Cerebellar cortex (tissue), 1 donor: ENCODE measurements at regions not wholly inside any gene's neighbourhood (a gene's known extent, or its start where the extent isn't known, plus 50 kb on each side); places are given as distances from the start of the nearest gene placed in this dataset.

ENCODE experiments used
- DNase-seq: peaks from one replicate; pipeline ENCODE4 v3.0.0-alpha.2; 2015; ENCODE audit warnings: low spot score

DNA sequence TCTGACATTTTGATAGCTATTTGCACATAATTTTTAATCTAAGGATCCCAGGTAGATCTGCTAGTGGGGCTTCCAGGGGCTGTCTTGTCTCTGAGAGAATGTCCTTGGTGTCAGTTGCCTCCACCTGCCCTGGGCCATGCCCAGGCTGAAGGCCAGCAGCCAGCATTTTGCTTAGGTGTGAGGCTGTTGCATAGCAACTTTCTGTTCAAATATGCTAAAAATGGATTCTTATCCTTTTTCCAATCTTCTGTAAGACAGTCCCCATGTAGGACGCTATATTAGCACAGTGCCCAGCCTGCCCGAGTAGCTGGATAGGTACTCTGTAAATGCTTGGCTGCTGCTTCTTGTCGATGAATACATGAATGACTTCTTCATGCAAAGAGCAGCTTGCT lies 62.5 kb upstream of the CITED2 start:
- no peak for DNase-seq

GRCh38 chr6:139436200-139436956 lies 61.9 kb upstream of the CITED2 start:
- DNase-seq = no peak

DNA sequence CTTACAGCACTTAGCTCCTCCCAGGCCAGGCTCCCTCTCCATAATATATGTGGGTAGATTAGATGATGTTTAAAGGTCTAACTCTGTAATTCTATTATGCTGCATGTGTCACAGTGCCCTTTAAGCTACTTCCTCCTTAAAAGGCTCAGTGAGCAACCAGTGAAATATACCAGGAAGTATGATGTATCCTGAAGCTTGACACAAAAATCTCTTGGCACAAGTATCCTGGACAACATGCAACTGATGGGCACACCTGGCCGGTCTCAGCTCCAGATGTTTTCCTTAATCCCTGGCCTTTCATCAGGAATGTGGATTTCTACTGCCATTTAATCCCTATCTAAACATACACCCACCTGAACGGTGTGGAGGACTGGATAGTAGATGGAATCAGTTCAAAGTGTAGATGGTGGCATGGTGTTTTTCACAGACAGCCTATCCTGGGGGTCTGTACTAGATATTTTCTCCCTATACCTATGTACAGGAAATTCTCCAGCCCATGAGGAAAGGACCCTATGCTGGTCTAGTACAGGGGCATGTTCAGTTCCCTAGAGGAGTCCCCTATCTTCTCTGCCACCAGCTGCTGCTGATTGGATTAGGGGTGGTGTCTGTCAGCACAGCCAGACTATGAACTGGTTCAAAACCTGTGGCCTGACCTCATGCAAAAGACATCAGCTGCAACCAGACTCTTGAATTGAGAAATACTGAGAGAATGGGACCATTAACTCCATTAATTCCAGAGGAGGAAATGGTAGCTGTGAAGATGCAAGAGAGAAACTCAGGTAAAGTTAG lies 59.4 kb upstream of the CITED2 start:
- DNase-seq = no peak

- DNase-seq = no peak
These were observed 57.1 kb upstream of the CITED2 start for GRCh38 chr6:139431602-139431956.

DNA sequence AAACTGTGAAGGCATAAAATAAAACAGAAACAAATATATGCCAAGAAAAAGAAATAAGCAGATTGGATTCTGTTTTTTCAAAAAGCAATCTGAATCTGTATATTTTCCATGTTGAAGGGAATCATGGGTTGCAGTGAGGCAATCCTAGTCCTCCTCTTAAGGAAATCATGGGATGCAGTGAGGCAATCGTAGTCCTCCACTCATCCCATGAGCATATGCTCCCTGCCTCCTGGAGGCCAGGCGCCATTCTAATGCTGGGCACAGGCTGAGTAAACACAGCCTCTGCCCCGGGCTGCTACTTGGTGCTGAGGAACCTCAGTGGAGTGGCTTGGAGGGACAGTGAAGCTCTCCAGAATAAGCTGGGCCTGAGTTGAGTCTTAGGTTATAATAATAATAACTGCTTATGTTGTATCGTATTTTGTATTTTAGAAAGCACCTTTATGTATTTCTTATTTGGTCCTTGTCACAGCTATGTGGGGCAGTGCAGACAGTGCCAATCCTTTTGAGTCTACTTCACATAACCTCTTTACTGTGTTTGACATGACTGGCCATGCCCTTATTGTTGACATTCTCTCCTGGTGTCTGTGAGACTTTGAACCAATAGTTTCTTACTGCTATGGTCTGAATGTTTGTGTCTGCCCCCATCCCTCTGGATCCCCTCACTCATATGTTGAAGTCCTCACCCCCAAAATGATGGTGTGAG lies 56.6 kb upstream of the CITED2 start:
- DNase-seq = no peak

- no peak for DNase-seq
These were observed 55.2 kb upstream of the CITED2 start for GRCh38 chr6:139429580-139430145.

DNA sequence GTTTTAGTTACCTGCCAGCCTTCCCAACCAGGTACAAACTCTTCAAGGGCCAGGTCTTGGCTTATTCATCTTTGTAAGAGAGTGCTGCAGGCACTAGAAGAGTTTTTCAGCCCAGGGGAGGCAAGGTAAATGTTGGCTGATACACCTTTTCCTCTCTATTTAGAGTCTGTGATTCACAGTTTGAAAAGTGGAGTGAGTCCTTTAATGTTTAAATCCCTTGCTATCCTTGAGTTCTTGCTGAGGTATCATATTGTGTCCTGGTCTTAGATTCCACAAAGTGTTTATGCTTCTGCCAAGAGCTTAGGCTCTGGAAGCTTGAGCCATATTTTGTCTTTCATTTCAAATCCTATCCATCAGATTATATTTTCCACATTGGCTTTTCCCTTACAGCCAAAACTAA lies 52.8 kb upstream of the CITED2 start:
- DNase-seq = no peak

DNA sequence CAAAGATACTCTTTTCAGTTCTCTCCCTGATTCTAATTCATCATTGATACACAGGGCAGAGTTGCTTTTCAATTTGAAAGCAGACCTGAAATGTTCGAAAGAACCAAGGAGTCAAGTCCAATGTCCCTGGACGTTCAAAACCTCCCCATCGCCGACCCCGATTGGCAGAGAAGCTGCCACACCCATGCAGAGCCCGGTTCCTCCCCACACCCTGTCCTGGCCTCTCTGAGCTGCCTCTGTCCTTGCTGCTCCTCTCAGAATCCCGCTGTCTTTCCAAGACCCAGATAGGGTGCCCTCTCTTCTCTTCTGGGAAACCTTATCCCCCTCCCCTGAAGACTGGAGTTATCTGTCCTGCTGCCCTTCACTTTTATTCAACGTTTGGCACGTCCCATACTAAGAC lies 52.3 kb upstream of the CITED2 start:
- DNase-seq = no peak

DNA sequence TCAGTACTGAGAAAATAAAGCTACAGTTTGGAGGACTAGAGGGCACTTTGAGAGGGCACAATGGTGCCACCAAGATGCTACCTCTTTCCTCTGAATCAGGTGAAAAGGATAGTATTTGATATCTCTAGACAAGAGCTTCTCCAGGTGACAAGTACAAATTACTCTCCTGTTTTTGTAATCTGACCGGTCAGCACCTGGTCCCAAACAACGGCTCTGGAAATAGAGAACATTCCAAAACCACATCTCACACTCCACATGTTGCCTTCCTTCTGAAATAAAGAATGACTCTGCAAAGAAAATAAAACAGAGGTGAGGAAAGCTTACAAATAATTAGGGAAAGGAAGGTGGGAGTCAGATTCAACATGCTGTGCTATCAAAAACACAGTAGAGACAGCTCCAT lies 51.3 kb upstream of the CITED2 start:
- DNase-seq = no peak

DNA sequence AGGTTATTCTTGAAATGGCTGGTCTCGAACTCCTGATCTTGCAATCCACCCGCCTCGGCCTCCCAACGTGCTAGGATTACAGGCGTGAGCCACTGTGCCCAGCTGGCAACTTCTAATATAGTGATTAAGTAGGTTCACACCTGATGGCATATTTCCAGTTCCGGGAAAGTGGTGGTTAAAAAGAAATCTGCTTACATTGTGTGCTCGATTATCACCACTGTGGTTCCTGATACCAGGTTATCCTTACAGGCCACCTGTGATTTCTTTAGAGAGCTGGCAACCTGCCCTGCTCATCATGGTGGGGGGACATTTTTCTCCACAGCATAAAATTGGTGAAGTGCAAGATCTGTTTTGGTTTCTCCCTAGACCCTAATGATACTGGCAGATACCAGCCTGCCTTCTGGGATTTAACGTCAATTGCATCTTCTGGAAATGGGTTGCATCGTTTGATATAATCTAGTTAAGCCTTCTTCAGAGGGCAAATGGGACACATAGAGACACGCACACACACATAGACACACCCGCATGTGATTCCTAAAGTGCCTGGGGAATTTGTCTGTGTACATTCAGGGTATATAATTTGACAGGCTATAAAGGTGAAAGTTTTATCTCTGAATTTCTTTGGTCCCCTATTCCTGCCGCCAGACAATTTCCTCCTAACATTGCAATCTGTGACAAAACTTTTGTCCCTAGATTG lies 49.7 kb upstream of the CITED2 start:
- no peak for DNase-seq
